Ovary (tissue), 7 donors: ENCODE measurements at regions not wholly inside any gene's neighbourhood (a gene's known extent, or its start where the extent isn't known, plus 50 kb on each side); places are given as distances from the start of the nearest gene placed in this dataset.
"Not testable (repeated sequence)": the region's sequence is repeated elsewhere in the genome, so short reads cannot be mapped to it uniquely, and the experiment has no call there.

Source experiments
- DNase-seq, 5 donors: peaks; one replicate each; pipeline ENCODE4 v3.0.0-alpha.2; 2019 to 2020
- H3K27ac ChIP-seq, 2 donors: fragments of 200-600 bp; one replicate each; pipeline versions ENCODE4 v1.5.1 to v1.8.0; 2019 to 2022
- H3K27me3 ChIP-seq: fragments of 200-600 bp; one replicate; pipeline ENCODE4 v1.8.0; 2022
- H3K36me3 ChIP-seq: fragments of 200-600 bp; sonication (generic); one replicate; pipeline ENCODE4 v1.5.1; 2019
- H3K4me1 ChIP-seq: one replicate; pipeline ENCODE4 v1.8.1; 2013; ENCODE audit warnings: mild to moderate bottlenecking, moderate library complexity; ENCODE audit not compliant: insufficient read depth
- H3K4me3 ChIP-seq: fragments of 200-600 bp; sonication (generic); one replicate; pipeline ENCODE4 v1.5.1; 2017
- H3K9me3 ChIP-seq, 2 donors: fragments of 200-600 bp in 1 of 2; sonication (generic) in 1 of 2; one replicate each; pipeline versions ENCODE4 v1.5.1 to v1.8.1; 2013 to 2019; ENCODE audit warnings: mild to moderate bottlenecking in 1 of 2, moderate library complexity in 1 of 2
- CTCF ChIP-seq, 3 donors: fragments of 450-650 bp in 2 of 3; fragments of 200-600 bp in 1 of 3; IDR thresholded peaks; one replicate each; pipeline versions ENCODE4 v1.5.1 to v1.8.0; 2016 to 2022; ENCODE audit warnings: antibody characterized with exemption in 3 of 3, mild to moderate bottlenecking in 1 of 3
- EP300 ChIP-seq: sonication (generic); formaldehyde crosslinking; IDR thresholded peaks from one replicate; pipeline ENCODE4 v1.6.1; 2017; ENCODE audit warnings: antibody characterized with exemption
- POLR2A ChIP-seq: fragments of 450-650 bp; IDR thresholded peaks from one replicate; pipeline ENCODE4 v1.6.1; 2017; ENCODE audit warnings: antibody characterized with exemption, mild to moderate bottlenecking, moderate library complexity
- WGBS, 3 donors: extraction: QIAGEN DNeasy Blood & Tissue Kit in 1 of 3; methylation state at CpG; one replicate each; pipeline versions ENCODE4 v1.1.5 to v1.1.7; 2013 to 2017; 5-methylcytosine and 5-hydroxymethylcytosine counted together
- intact Hi-C, 4 donors: fragments of 100-400 bp; cut with DNase I; formaldehyde crosslinking; loops; one replicate each; pipeline versions ENCODE4 v1.11.0 to v1.15.1; 2022 to 2023
- donor health status: DM: no; HTN: no; CAD: no; lungs with moderate emphysema.
- donor health status: DM: no; HTN: no; CAD: no.
- donor health status: Bipolar disorder and iron deficiency.
- donor health status: DM: no; HTN: no; CAD: no.
- donor health status: DM: yes; HTN: yes; CAD: no.

- H3K4me1 ChIP-seq, result no peaks in the 10 kb centered on the region
- no peaks in the 10 kb centered on the region for H3K36me3 ChIP-seq
- H3K9me3 ChIP-seq, result peaks cover 0 to 4% of the 10 kb centered on the region in 2 donors
- intact Hi-C loops, result no loop called here
- H3K27ac ChIP-seq, result no peak overlapping the region
- no peak for DNase-seq
- TF ChIP-seq CTCF (IDR thresholded peaks at IDR 0.05) (no peak), POLR2A (no peak), EP300 (no peak)
- H3K4me3 ChIP-seq, result no peak overlapping the region
- H3K27me3 ChIP-seq, result no peaks in the 10 kb centered on the region
These were observed 286.6 kb upstream of the SFSWAP start for GRCh38 chr12:131424270-131424669.

- H3K27me3 ChIP-seq, result no peaks in the 10 kb centered on the region
- 82 to 88% (median 83%) methylated on average over 9 of the region's 9 CpGs for WGBS, 3 donors
- H3K9me3 ChIP-seq, result peaks cover 4 to 6% of the 10 kb centered on the region in 2 donors
- no peak overlapping the region for H3K4me3 ChIP-seq
- intact Hi-C loops, result no loop called here
- H3K27ac ChIP-seq, result no peak overlapping the region
- no peak for DNase-seq
- no peaks in the 10 kb centered on the region for H3K36me3 ChIP-seq
- no peak for TF ChIP-seq POLR2A
- no peak for TF ChIP-seq CTCF (IDR thresholded peaks at IDR 0.05)
- TF ChIP-seq EP300, result no peak
- no peaks in the 10 kb centered on the region for H3K4me1 ChIP-seq
These were observed 285.5 kb upstream of the SFSWAP start for GRCh38 chr12:131425112-131426075.

- no peak overlapping the region for H3K27ac ChIP-seq
- no peaks in the 10 kb centered on the region for H3K36me3 ChIP-seq
- H3K27me3 ChIP-seq, result no peaks in the 10 kb centered on the region
- peak in 1 of 5 donors; percentile 20 for DNase-seq
- TF ChIP-seq POLR2A, result no peak
- TF ChIP-seq EP300, result no peak
- no peak for TF ChIP-seq CTCF (IDR thresholded peaks at IDR 0.05)
- no peaks in the 10 kb centered on the region for H3K4me1 ChIP-seq
- no peak overlapping the region for H3K4me3 ChIP-seq
- 66 to 85% (median 70%) methylated on average over 14 of the region's 14 CpGs for WGBS, 3 donors
- H3K9me3 ChIP-seq, result peaks cover 4 to 7% of the 10 kb centered on the region in 2 donors
- intact Hi-C loops, result no loop called here
These were observed 282.7 kb upstream of the SFSWAP start for GRCh38 chr12:131428091-131428685.

GRCh38 chr12:131429221-131429620 is 281.7 kb upstream of the SFSWAP start:
- intact Hi-C loops, H3K27me3 ChIP-seq, H3K4me3 ChIP-seq, H3K27ac ChIP-seq, H3K9me3 ChIP-seq, DNase-seq, H3K4me1 ChIP-seq, H3K36me3 ChIP-seq: not testable (repeated sequence)
- WGBS, 3 donors, result 10 to 22% methylated on average over 3 to 4 of the region's 8 CpGs; no CpG with 5 or more reads in 1 of the 3 donors

GRCh38 chr12:131429697-131430096 is 281.2 kb upstream of the SFSWAP start:
- 53 to 64% (median 55%) methylated on average over 7 to 8 of the region's 8 CpGs for WGBS, 3 donors
- H3K4me1 ChIP-seq, H3K36me3 ChIP-seq, H3K4me3 ChIP-seq, H3K27ac ChIP-seq, H3K27me3 ChIP-seq, H3K9me3 ChIP-seq, intact Hi-C loops: not testable (repeated sequence)
- DNase-seq, result peak in 1 of 5 donors; percentile 15
